MCF 10A (cell line): ENCODE measurements at regions not wholly inside any gene's neighbourhood (a gene's known extent, or its start where the extent isn't known, plus 50 kb on each side); places are given as distances from the start of the nearest gene placed in this dataset.

Experiments used
- BruUV-seq: library from RNA; stranded (reverse); fragments of 400-500 nt; replicated peaks from 2 replicates; lab custom pipeline; 2021; lab: Mats Ljungman, UMichigan
- CTCF ChIA-PET: fragments of 300-600 bp; sonication (Branson Sonifier 250); formaldehyde crosslinking; extraction: SDS; loops from one replicate; lab custom pipeline; 2021; ENCODE audit warnings: antibody characterized with exemption, inconsistent platforms; lab: Yijun Ruan, JAX
- POLR2A ChIA-PET: fragments of 300-600, 350-650 bp; sonication (Branson Sonifier 250); formaldehyde crosslinking; extraction: SDS; loops from one replicate; lab custom pipeline; 2020; ENCODE audit warnings: antibody characterized with exemption, inconsistent platforms; lab: Yijun Ruan, JAX
- DNase-seq: peaks from one replicate; pipeline ENCODE4 v3.0.0-alpha.2; 2018; ENCODE audit not compliant: unreplicated experiment
- H3K27ac Mint-ChIP-seq: one replicate; pipeline ENCODE4 v1.8.0; 2022; ENCODE audit warnings: mild to moderate bottlenecking, low read depth, mixed read lengths; ENCODE audit not compliant: unreplicated experiment
- H3K27me3 Mint-ChIP-seq: one replicate; pipeline ENCODE4 v1.8.0; 2022; ENCODE audit warnings: mixed read lengths; ENCODE audit not compliant: insufficient read depth, unreplicated experiment
- H3K36me3 Mint-ChIP-seq: one replicate; pipeline ENCODE4 v1.8.0; 2022; ENCODE audit warnings: mild to moderate bottlenecking, moderate library complexity, mixed read lengths; ENCODE audit not compliant: insufficient read depth, unreplicated experiment
- H3K4me1 Mint-ChIP-seq: one replicate; pipeline ENCODE4 v1.8.0; 2022; ENCODE audit warnings: mixed read lengths; ENCODE audit not compliant: insufficient read depth, unreplicated experiment
- H3K4me3 Mint-ChIP-seq: one replicate; pipeline ENCODE4 v1.8.0; 2022; ENCODE audit warnings: mild to moderate bottlenecking, moderate library complexity, mixed read lengths; ENCODE audit not compliant: unreplicated experiment
- H3K9me3 Mint-ChIP-seq: one replicate; pipeline ENCODE4 v1.8.0; 2022; ENCODE audit warnings: mixed read lengths; ENCODE audit not compliant: unreplicated experiment
- CTCF ChIP-seq: fragments of 200-600 bp; IDR thresholded peaks from one replicate; pipeline ENCODE4 v1.8.0; 2022; ENCODE audit warnings: antibody characterized with exemption, mild to moderate bottlenecking; ENCODE audit not compliant: unreplicated experiment
- intact Hi-C: fragments of 100-400 bp; cut with micrococcal nuclease; formaldehyde crosslinking; loops from 2 replicates; pipeline ENCODE4 v1.14.1; 2022

GRCh38 chr5:4007001-4007400 lies 411.4 kb downstream of the IRX1 start:
- no peak for DNase-seq
- ChIA-PET POLR2A (no interaction called here), CTCF (no interaction called here)
- no peak for TF ChIP-seq CTCF
- Mint-ChIP-seq H3K4me3 (no peak overlapping the region), H3K27me3 (no peaks in the 10 kb centered on the region), H3K36me3 (no peaks in the 10 kb centered on the region), H3K9me3 (peaks cover 17% of the 10 kb centered on the region), H3K27ac (no peak overlapping the region), H3K4me1 (no peaks in the 10 kb centered on the region)
- no TSS peak for BruUV-seq
- intact Hi-C loops: no loop called here

GRCh38 chr5:4011943-4012342 lies 416.3 kb downstream of the IRX1 start:
- TF ChIP-seq CTCF: no peak
- Mint-ChIP-seq H3K4me1 (no peaks in the 10 kb centered on the region), H3K27me3 (no peaks in the 10 kb centered on the region), H3K4me3 (no peak overlapping the region), H3K9me3 (peaks cover 15% of the 10 kb centered on the region), H3K36me3 (no peaks in the 10 kb centered on the region), H3K27ac (no peak overlapping the region)
- CTCF ChIA-PET: no interaction called here
- BruUV-seq: no TSS peak
- intact Hi-C loops: no loop called here
- DNase-seq: no peak
- POLR2A ChIA-PET: no interaction called here

- Mint-ChIP-seq H3K27ac (no peak overlapping the region), H3K4me1 (no peaks in the 10 kb centered on the region)
Observed at GRCh38 chr5:4013106-4013898, 417.7 kb downstream of the IRX1 start.

GRCh38 chr5:4015709-4016108 lies 420.1 kb downstream of the IRX1 start:
- Mint-ChIP-seq H3K9me3 (peaks cover 7% of the 10 kb centered on the region), H3K27me3 (no peaks in the 10 kb centered on the region), H3K4me3 (no peak overlapping the region), H3K4me1 (no peaks in the 10 kb centered on the region), H3K27ac (no peak overlapping the region), H3K36me3 (no peaks in the 10 kb centered on the region)
- BruUV-seq: no TSS peak
- no peak for DNase-seq
- TF ChIP-seq CTCF: no peak
- intact Hi-C loops: no loop called here
- ChIA-PET CTCF (no interaction called here), POLR2A (no interaction called here)

More at GRCh38 chr5:4013106-4013898, 417.7 kb downstream of the IRX1 start:
- H3K27me3 Mint-ChIP-seq: no peaks in the 10 kb centered on the region
- intact Hi-C loops: no loop called here
- BruUV-seq: no TSS peak
- DNase-seq: no peak
- ChIA-PET CTCF (interaction anchor here (0.7 kb wide), 1 partner anchor 127 kb away, joined by 3 read pairs; no protein-coding TSS in a partner anchor), POLR2A (no interaction called here)
- H3K4me3 Mint-ChIP-seq: no peak overlapping the region
- H3K9me3 Mint-ChIP-seq: peaks cover 19% of the 10 kb centered on the region
- H3K36me3 Mint-ChIP-seq: no peaks in the 10 kb centered on the region
- TF ChIP-seq CTCF: no peak
